GM19351 (cell line): ENCODE measurements at regions not wholly inside any gene's neighbourhood (a gene's known extent, or its start where the extent isn't known, plus 50 kb on each side); places are given as distances from the start of the nearest gene placed in this dataset.

Experiments used
- ATAC-seq: cut with Tn5 transposase; IDR thresholded peaks from one replicate; pipeline ENCODE4 v1.9.1; 2021; ENCODE audit warnings: mild to moderate bottlenecking, moderate library complexity; ENCODE audit not compliant: unreplicated experiment

GRCh38 chr20:23254505-23254904, 96.1 kb upstream of the NXT1 start:
- no peak for ATAC-seq

- ATAC-seq: no peak
Measured at GRCh38 chr20:23254034-23254433, 96.6 kb upstream of the NXT1 start.

GRCh38 chr20:23253524-23253923, 97.1 kb upstream of the NXT1 start:
- ATAC-seq: no peak

GRCh38 chr20:23251779-23252178, 98.8 kb upstream of the NXT1 start:
- no peak for ATAC-seq

GRCh38 chr20:23249541-23249940, 101.0 kb upstream of the NXT1 start:
- no peak for ATAC-seq

- ATAC-seq: no peak
Measured at GRCh38 chr20:23248461-23248882, 102.1 kb upstream of the NXT1 start.

GRCh38 chr20:23246717-23247664, 103.6 kb upstream of the NXT1 start:
- peak; percentile 62 for ATAC-seq

GRCh38 chr20:23245553-23246181, 104.9 kb upstream of the NXT1 start:
- ATAC-seq: peak; percentile 93

- ATAC-seq: no peak
Measured at GRCh38 chr20:23244916-23245552, 105.6 kb upstream of the NXT1 start.

GRCh38 chr20:23244156-23244915, 106.3 kb upstream of the NXT1 start:
- ATAC-seq: no peak

GRCh38 chr20:23243791-23244155, 106.8 kb upstream of the NXT1 start:
- ATAC-seq: no peak

- no peak for ATAC-seq
Measured at GRCh38 chr20:23242556-23243180, 107.9 kb upstream of the NXT1 start.

- no peak for ATAC-seq
Measured at GRCh38 chr20:23242104-23242503, 108.5 kb upstream of the NXT1 start.

- ATAC-seq: no peak
Measured at GRCh38 chr20:23241416-23241815, 109.2 kb upstream of the NXT1 start.

- ATAC-seq: no peak
Measured at GRCh38 chr20:23240519-23240918, 110.1 kb upstream of the NXT1 start.

- ATAC-seq: no peak
Measured at GRCh38 chr20:23237201-23237600, 113.4 kb upstream of the NXT1 start.

GRCh38 chr20:23235173-23236027, 115.2 kb upstream of the NXT1 start:
- ATAC-seq: peak; percentile 83

GRCh38 chr20:23234311-23235078, 116.1 kb upstream of the NXT1 start:
- ATAC-seq: no peak

- ATAC-seq: no peak
Measured at GRCh38 chr20:23233341-23233740, 117.2 kb upstream of the NXT1 start.
